ENCODE measurements at regions not wholly inside any gene's neighbourhood (a gene's known extent, or its start where the extent isn't known, plus 50 kb on each side); places are given as distances from the start of the nearest gene placed in this dataset.

GRCh38 chr12:127412866-127413265, 854.1 kb upstream of the TMEM132C start:
- TF ChIP-seq CTCF (IDR thresholded peaks at IDR 0.05) (no peak), EZH2 (IDR thresholded peaks at IDR 0.05; ENCODE audit: borderline replicate concordance, insufficient read depth, low read depth, low read length, poor library complexity, severe bottlenecking) (no peak)

All from B cell (primary cell).